Fibroblast of skin of scalp (primary cell): ENCODE measurements at regions not wholly inside any gene's neighbourhood (a gene's known extent, or its start where the extent isn't known, plus 50 kb on each side); places are given as distances from the start of the nearest gene placed in this dataset.
"Not testable (repeated sequence)": the region's sequence is repeated elsewhere in the genome, so short reads cannot be mapped to it uniquely, and the experiment has no call there.

Experiments used
- DNase-seq: peaks from one replicate; pipeline ENCODE4 v3.0.0-alpha.2; 2013

DNA sequence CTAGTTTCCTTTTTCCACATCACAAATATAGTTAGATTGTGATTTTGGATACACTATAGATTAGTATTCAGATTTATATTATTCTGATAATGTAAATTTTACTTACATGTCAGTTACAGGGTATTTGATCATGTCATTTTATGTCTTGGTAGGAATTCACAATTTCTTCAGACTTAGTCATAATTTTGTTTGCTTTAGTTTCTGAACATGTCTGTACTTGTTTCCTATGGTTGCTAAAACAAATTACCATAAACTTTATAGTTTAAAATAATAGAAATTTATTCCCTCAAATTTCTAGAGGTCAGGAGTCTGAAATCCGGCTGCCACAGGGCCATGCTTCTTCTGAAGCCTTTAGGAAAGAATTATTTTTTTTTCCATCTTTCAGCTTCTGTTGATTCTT lies 1817.2 kb upstream of the CDH9 start:
- DNase-seq = no peak

DNA sequence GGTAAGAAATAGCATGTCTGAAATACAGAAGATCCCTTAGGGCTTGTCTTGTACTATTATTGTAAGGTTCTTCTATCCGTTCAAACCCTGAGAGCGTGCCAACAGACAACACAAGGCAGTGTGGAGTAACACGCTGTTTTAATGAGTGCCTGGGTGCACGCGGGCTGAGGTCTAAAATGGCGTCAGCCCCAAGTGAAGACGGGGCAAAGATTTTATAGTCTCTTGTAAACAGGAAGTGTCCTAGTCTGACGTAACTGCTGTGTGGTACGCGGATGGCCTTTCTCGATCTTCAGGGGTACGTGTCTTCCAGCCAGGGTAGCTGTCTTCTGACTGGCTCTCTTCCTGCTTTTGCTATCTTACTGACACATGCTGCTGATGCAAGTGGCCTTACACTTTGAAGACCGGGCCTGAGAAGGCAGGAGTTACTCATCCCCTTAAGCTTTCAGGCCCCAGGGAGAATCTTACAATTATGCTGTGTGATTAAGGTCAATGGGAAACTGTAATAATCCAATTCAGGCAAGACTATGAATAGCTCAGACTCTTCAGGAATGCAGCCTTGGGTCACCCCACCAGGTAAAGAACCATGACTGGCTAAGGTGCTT lies 1812.0 kb upstream of the CDH9 start:
- no peak for DNase-seq

DNA sequence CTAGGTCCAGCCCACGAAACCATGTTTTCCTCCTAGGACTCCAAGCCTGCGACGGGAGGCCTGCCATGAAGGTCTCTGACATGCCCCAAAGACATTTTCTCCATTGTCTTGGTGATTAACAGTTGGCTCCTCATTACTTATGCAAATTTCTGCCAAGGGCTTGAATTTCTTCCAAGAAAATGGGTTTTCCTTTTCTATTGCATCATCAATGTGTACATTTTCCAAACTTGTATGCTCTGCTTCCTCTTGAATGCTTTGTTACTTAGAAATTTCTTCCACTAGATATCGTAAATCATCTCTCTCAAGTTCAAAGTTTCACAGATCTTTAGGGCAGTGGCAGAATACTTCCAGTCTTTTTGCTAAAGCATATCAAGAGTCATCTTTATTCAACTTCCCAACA lies 1792.7 kb upstream of the CDH9 start:
- DNase-seq = no peak

GRCh38 chr5:28823231-28823630 lies 1784.8 kb upstream of the CDH9 start:
- DNase-seq = no peak

DNA sequence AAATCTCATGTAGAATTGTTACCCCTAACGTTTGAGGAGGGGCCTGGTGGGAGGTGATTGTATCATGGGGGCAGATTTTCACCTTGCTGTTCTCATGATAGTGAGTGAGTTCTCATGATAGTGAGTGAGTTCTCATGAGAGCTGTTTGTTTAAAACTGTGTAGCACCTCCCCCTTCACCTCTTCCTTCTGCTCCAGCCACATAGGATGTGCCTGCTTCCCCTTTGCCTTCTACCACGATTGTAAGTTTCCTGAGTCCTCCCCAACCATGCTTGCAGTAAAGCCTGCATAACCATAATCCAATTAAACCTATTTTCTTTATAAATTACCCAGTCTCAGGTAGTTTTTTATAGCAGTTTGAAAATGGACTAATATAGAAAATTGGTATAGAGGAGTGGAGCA lies 1783.7 kb upstream of the CDH9 start:
- DNase-seq = no peak

GRCh38 chr5:28810751-28811136 lies 1772.4 kb upstream of the CDH9 start:
- DNase-seq = no peak

DNA sequence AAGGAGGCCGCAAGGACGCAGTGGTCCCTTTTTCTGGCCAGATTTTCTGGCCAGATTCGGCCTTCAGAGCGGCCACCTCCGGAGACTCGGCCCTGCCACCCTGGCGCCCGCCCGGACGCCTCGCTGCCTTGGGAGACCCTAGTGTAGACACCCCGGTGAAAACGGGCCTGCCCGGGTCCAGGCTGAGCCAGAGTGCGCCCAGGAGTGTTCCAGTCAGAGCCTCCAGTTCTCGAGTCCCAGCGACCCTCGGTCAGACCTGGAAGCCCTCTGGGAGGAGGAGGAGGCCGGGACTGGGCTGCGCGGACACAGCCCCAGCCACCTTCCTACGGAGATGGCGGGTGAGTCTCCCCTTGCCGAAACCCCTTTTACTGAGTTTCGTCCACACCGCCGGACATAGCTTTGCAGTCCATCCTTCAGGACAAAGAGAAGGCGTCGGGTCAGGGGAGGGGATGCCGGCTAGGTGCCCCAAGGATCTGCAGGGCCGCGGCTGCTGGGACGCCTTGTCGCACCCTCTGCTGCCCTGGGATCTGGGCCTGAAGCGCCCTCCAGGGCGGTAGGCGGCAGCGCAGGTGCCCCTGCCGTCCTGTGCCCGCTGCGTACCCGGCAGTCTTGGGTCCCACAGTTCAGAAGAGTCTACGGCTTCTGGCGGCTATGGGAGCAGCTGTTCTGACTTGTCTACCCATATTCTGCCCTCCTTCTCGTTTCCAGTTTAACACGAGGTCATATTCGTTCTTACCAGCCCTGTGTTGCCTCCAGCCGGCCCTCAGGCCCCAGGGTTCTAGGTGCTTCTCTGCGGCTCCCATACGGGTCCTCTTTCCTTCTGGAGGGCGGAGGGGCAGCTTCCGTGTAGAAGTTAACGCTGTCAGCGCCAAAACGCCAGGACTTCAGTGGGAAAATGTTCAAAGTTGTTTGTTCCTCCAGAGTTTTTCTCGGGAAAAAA lies 1771.7 kb upstream of the CDH9 start:
- DNase-seq = no peak

DNA sequence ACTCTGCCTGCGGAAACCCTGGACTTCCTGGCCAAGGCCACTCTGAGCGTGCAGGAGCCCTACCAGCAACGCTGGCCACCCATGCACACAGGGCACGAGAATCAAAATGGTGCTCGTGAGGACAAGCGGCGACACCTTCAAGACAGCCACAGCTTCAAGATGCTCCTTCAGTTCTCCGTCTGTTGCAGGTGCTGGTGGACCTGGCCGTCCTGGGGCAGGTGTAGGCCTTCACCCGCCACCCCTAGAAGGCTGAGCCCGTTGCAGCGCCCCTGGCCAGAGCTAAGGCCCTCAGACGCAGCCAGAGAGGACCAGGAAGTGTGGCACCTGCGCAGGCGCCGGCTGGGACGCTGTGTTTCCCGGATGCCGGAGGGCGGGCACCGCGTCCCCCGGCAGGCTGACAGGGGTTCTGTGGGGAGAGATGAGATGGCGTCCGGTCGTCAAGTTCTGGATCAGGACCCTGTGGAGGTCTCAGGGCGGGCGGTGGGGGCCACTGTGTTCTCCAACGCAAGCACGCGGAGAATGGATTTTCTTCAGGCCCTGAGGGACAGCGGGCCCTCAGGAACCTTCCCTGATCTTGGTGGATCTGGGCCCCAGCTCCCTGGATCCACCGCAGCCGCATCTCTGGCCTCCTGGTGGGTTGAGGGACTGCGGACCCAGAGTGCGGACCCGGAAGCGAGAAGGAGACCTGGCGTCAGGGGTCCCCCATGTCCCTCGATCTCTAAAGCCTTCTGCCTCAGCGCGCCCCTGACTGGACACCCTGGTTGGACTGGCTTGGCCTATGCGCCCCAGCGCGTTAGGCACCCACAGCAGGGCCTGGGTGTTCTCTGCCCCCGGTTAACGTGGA lies 1770.8 kb upstream of the CDH9 start:
- no peak for DNase-seq

GRCh38 chr5:28807195-28807729 lies 1768.9 kb upstream of the CDH9 start:
- DNase-seq = no peak

DNA sequence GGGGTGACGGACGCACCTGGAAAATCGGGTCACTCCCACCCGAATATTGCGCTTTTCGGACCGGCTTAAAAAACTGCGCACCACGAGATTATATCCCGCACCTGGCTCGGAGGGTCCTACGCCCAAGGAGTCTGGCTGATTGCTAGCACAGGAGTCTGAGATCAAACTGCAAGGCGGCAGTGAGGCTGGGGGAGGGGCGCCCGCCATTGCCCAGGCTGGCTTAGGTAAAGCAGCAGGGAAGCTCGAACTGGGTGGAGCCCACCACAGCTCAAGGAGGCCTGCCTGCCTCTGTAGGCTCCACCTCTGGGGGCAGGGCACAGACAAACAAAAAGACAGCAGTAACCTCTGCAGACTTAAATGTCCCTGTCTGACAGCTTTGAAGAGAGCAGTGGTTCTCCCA lies 1760.6 kb upstream of the CDH9 start:
- not testable (repeated sequence) for DNase-seq

- DNase-seq = no peak
These were observed 1750.6 kb upstream of the CDH9 start for GRCh38 chr5:28788954-28789353.

DNA sequence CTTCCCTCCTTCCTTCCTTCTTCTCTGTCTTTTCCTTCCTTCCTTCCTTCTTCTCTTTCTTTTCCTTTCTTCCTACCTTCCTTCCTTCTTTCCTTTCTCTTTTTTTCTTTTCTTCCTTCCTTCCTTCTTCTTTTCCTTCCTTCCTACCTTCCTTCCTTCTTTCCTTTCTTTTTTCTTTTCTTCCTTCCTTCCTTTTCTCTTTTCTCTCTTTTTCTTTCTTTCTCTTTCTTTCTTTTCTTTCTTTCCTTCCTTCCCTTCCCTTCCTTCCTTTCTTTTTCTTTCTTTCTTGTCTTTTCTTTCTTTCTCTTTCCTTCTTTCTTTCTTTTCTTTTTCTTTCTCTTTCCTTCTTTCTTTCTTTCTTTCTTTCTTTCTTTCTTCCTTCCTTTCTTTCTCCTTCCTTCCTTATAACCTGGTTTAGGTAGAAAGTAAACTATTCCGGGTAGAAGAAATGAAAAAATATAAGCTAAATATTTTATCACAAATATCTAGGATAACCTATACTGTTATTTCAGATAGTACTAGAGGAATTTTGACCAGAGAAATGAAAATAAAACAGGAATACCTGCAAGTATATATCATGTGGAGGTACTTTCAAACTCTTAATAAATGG lies 1741.8 kb upstream of the CDH9 start:
- DNase-seq = no peak

DNA sequence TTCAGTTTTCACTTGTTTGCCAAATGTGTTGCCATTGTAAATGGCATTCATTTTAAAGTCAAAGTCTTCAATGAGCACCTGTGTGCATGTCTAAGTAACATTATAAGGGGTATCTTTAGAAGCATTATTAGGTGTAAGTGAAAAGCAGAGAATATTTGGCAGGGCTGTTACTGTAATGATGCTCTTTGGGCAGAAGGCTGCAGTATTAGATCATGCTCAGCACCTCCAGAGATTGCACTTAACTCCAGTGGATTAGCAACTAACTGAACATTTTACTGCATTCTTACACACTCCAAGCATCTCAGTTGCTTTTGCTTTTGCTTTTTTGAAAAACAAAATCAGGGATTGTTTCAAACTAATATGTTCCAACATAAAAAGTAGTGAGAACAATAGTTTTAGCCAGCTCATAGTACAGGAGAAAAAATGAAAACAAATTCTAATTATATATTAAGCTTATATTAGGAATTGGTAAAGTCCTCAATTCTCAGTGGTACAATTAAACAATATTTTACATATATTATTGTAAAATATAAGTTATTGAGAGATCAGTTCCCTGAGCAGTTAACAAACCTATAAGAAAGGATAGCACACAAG lies 1740.9 kb upstream of the CDH9 start:
- DNase-seq = no peak

- DNase-seq = no peak
These were observed 1731.9 kb upstream of the CDH9 start for GRCh38 chr5:28770307-28770706.

DNA sequence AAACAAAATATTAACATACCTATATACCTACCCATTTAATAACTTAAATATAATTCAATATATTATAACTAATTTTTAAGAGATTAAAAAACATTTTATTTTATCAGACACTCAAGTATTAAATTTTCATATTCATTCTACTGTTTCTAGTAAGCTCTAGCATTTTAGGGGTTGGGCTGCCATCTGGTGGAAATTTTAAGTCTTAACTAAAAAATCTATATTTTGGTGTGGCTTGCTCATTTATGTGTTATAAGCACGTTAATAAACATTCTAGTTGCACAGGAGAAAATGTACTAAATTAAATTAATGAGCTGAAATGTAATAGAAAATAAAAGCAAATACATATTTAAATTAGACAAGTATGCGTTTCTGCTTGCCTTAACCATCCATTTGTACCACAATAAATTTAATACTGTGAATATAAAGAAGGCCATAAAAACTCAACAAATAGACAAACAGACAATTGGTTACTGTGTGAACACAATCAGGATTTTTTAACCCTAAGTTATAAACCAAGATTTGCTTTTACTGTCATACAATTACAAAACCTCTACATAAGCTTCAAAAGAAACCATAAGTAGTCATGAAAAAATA lies 1728.3 kb upstream of the CDH9 start:
- DNase-seq = peak; percentile 52

GRCh38 chr5:28751396-28751795 lies 1713.0 kb upstream of the CDH9 start:
- no peak for DNase-seq

DNA sequence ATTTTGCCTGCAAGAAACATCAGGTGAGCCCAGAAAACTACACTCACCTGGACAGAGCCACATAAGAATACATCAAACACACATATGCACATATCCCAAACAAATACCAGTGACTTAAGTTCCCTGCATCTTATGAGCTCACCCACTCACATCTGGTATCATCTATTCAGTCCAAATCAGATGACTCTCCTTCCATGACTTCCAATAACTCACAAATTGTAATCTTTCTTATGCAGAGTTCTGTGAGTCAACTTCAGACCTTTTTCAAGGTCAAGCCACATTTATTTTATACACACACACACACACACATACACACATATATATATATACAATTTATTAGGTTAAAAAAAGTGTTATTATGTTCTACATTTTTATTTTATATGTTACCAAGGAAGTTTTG lies 1711.9 kb upstream of the CDH9 start:
- DNase-seq = no peak

DNA sequence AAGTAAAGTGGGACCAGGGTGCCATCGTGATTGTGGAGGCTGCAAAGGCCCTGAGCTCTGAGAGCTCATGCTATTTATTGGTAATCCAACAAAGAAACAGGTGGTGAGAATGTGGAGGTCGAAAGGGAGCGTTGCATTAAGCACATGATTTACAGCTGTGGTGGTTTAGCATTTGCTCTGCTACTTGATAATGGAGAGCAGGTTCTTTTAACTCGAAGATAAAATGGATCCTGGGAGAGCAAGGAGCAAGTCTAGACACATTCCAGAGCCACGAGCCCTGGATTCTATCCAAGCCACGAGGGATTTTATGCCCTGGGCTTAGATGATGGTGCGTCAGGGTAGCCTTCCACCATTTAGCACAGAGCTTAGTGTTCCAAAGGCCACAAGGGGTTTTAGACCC lies 1710.1 kb upstream of the CDH9 start:
- DNase-seq = no peak

- no peak for DNase-seq
These were observed 1705.3 kb upstream of the CDH9 start for GRCh38 chr5:28743716-28744110.

DNA sequence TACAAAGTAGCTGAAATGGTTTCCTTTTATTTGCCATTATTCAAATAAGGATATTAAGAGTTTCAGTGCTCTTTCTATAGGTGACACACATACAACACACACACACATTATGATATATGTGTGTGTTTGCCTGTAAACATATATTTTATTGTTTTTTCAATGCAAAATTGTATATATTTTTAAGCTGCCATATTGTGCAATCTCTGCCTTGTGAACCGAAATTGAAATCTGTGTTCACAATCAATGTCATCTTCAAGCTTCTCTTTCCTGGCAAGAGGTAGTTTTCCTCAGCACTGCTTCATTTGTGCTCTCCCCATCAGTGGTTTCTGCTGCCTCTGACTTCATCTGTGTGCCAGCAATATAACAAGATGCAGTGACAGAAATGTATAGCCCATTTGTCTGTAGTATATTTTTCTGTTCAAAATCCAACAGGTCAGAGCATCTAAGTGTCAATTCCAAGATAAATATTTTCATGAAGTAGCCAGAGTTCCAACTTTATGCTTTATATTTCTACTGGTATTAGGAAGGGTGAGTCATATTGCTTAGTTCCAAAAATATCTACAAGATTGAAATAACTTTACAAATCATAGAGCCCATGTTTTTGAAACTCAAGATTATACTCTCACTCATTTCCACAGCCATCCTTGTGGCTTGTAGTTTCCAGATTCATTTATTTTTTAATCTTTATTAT lies 1704.8 kb upstream of the CDH9 start:
- peak; percentile 12 for DNase-seq

DNA sequence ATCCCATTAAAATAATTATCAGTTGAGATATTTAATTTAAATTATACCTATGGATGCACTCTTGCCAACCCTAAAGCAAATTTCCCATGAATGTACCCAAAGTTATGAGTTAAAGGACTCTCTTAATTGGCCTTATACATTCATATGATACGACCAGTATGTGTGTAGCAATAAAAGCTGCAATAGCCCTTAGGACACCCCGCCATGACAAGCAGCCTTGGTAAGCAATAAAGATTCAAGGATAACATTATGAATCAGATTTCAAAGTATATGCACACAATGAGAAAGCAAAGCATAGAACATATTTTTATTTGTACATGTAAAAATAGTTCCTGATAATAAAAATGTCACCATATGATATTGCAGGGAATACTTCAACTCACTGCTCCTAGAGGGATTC lies 1699.3 kb upstream of the CDH9 start:
- DNase-seq = no peak
